Amygdala (tissue), 56 donors: ENCODE measurements at regions not wholly inside any gene's neighbourhood (a gene's known extent, or its start where the extent isn't known, plus 50 kb on each side); places are given as distances from the start of the nearest gene placed in this dataset.
A peak's percentile ranks its signal among the peaks of the same experiment; 100 is the strongest.

Experiments
- DNase-seq, 56 donors: peaks; one replicate each; lab custom pipeline; 2025; lab: John Stamatoyannopoulos, UW

DNA sequence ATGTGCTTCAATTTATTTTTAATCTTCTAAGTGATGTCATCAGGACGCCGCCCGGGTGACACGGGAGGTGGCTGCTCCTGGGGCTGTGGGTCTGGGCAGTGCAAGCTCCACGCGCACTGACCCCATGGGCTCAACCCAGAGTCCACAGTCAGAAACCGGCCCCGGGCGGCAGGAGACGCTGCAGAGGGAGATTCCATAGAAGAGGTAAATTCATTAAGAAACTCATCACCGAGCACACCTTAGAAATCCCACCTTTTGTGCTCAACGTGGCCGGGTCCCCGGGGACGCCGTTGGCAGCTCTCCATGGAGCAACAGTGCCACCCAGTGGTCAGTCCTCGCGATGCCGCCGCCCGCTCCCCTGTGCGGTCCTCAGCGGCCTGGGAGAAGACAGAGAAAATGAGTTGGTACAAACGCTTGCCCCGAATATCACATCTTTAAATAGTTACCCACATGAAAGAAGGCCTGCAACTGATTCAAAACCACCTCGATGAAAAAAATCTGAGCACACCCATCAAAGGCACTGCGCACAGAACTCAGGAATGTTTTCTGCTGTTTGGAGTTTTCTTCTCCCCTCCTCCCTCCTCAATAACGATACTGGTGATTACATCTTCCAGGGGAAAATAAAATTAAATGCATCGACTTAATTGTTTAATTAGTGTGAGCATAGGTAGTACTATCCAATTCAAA lies 92.6 kb downstream of the CMPK2 start:
- DNase-seq, result peak in 45 of 56 donors; percentile 3 to 77 (median 38)

DNA sequence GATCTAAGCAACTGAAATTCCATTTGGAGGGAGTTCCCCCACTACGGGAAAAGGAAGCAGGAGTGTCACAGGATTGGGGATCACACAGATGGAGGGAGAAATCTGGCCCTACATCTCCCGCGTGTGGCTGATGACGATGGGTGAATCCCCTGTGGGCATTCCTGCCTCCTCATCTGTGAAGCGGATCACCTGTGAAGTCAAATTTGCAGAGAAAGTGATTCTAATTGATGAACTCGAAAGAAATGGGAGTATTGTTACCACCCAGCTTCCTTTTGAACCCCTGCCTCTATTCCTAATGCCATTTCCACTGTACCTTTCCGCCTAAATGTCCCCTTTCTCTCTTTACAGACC lies 92.0 kb downstream of the CMPK2 start:
- DNase-seq, result no peak

DNA sequence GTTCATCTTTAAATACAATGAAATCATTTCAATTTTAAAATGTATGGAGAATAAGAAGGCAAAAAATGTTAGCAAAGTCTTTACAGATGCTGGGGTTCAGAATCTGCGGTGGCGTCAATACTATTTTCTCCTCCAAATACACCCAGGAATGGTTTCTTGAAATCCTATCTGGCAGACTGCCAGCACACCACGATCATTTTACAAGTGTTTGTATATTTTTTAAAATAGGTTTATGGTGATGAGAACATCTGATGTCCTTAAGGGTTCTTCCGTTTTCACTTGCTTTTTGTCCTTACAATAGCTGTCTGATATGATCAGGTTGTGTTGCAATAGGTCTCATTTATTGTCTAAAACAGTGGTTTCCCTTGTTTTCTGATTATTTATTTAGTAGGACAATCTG lies 89.6 kb downstream of the CMPK2 start:
- DNase-seq, result no peak

DNA sequence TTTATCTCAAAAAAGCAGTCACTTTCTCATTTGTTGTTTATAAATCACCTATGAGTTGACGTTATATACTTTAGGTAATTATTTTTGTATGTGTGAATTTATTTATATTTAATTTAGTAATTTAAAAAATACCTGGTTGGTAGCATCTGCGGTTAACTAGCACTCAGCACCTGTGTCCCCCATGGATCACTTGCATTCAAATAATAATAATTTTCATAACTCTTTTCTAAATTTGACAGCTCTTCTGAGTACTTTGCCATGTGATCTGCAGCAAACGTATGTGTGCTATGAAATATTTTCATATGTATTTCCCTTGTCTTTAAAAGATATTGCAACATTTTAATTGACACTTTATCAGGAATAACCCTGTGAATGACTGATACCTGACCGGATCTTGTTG lies 88.1 kb downstream of the CMPK2 start:
- DNase-seq, result no peak

DNA sequence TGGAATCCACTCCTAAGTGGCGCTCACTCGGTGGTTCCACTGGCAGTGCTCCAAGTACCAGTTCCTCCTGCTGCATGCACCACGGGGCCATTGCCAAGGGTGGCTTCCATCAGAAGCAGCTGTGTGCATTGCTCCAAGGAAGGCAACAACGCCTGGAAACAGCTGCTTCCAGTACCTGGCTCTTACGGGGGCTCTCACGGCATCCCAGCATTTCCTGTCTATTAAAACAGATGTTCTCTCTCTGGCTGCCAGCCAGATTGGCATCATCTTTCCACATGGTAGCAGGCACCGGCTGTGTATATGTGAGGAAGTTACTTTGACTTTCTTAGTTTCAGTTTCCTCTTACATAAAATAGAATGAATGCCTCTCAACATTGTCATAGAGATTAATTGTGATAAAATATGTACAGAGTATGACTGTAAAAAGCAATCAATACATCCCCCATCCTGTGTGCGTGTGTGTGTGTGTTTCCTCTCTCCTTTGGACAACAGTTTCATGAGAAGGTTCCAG lies 84.9 kb downstream of the CMPK2 start:
- DNase-seq, result peak in 17 of 56 donors; percentile 2 to 39 (median 8)

DNA sequence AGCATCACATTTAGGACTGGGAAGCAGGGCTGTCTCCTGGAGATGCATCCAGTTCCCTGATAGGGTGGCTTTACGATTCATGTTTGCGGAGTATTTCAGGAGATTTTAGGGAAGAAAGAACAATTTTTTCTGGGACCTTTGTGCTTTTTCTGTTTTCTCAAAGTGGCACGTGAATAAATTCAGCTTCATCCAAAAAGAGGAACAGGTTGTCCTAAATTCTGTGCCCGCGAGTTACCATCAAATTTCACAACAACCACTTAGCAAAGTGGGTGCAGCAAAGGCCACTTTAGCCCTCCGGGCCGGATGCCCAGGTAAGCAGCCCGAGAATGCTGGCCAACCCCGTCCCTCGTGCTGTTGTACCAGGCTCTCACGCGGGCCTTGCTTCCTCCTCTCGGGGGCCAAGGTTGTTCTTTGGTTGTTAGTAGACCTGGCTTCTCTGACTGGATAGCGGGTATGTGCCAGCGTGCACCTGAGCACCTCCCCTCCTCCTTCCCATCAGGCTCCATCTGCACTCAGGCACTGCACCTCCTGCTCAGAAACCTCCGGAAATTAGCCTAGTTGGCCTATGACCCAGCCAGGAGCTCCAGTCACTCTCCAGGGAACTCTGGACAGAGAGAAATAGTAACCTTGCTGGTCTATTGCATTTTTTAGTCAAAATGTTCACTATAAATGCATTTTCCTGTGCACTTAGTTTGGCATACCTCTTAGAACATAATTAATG lies 83.0 kb downstream of the CMPK2 start:
- no peak for DNase-seq

DNA sequence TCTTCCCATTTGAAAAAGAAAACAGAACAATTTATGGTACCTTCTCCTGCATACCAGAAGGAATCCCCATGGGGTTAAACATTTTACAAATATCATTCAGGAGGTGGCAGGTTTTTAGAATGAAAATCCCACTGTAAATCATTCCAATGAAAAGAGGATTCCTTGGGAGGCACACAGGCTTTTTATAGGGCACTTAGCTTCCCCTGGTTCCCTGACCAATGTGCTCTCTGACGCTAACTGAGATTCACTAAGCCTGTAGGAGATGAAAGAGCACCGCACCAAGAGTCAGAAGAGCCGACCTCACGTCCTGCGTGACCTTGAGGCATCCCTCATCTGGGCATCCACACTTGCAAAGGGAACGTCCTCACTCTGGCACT lies 82.5 kb downstream of the CMPK2 start:
- DNase-seq, result no peak

- DNase-seq, result no peak
These were observed 81.4 kb downstream of the CMPK2 start for GRCh38 chr2:6784291-6784690.

DNA sequence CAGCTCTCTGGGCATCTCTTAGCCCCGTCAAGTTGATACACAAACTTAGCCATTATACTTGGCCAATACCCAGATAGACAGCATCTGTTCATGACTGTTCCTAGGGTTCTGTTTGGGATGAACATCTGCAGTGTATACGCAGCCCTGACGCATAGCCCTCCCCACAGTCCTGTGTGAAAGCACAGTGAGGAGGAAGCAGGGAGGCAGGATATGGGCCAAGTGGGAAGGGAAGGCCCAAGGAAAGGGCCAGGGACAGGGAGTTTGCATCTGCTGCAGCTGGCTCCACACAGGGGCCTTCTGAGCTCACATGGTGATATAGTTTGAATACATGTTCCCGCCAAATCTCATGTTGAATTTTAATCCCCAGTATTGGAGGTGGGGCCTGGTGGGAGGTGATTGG lies 80.2 kb downstream of the CMPK2 start:
- DNase-seq, result no peak

DNA sequence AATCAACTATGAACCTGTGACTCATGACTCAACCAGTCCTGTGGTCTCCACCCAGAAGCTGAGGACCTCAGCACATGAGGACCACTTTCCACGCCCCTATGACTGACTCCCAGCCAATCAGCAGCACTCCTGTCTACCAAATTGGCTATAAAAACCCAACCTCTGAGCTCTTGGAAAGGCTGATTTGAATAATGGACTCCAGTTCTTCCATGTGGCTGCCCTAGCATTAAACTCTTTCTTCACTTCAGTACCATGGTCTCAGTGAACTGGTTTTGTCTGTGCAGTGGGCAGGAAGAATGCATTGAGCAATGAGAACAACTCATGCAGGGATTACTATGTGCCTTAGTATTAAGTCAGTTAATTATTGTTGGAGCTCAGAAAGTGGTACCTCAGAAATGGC lies 78.3 kb downstream of the CMPK2 start:
- DNase-seq, result no peak

DNA sequence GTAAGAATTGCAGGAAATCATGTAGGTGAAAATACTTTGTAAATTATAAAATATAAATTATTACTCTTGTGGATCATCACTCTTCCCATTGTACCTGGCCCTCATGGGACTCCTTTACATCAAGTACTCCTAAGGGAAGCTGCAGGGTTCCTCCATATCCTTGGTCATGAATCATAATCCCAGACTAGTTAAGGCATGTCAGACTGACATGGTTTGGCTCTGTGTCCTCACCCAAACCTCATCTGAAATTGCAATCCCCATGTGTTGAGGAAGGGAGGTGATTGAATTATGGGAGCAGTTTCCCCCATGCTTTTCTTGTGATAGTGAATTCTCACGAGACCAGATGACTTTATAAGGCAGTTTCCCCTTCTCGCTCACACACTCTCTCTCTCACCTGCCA lies 77.1 kb downstream of the CMPK2 start:
- DNase-seq, result no peak

GRCh38 chr2:6789559-6790138 lies 76.1 kb downstream of the CMPK2 start:
- no peak for DNase-seq

DNA sequence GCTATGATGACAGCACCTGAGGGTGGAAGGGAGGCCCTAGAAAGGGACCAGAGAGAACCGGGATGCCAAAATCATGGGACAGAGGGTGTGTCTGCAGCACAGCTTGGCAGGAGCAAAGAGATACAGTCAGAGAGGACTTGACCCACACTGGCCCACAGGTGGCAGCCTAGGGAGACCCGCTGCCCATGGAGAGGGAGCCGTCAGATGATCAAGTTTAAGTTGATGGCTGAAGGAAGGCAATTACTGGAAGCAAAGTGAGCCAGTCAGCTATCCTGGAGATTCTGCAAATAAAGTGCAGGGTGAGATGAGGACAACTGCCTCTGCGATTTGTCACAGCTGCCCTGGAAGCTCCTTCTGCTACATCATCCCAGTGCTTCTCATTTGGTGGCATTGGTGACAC lies 74.0 kb downstream of the CMPK2 start:
- no peak for DNase-seq

- no peak for DNase-seq
These were observed 72.8 kb downstream of the CMPK2 start for GRCh38 chr2:6792883-6793282.

DNA sequence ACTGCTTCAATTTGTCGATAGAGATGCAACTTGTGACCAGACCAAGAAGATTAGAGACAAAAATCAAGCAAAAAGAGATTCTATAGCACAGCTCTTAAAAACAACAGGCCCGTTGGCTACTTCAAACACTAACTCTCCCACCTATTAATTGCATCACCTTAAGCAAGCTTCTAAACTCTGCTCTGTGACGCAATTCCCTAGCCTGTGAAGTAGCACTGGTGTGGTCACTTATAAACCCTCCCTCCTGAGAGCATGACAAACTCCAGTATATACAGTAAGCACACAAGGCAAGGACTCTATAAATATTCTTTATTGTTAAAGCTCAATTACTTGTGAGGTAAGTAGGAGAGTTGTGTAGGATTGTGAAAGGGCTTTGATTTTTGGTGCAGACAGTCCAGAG lies 72.3 kb downstream of the CMPK2 start:
- DNase-seq, result no peak

- DNase-seq, result no peak
These were observed 71.8 kb downstream of the CMPK2 start for GRCh38 chr2:6793913-6794312.

DNA sequence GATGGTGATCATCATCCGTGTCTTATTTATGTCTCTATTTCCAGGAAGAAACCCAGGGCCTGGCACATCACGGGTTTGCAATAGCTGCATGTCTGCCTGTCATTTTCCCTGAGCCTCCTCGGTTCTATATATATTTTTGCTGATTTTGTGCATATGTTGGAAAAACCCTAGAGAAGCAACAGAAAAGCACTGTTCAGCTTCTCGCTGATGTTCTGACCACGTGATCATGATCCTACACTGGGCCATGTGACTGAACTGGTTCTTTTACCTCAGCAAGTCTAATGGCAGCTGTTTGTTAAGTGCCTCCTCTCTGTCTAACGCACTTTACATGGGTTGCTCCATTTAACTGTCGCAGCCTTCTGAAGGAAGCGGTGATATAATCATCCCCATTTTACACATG lies 71.3 kb downstream of the CMPK2 start:
- DNase-seq, result no peak
